HG03575 (cell line): ENCODE measurements at regions not wholly inside any gene's neighbourhood (a gene's known extent, or its start where the extent isn't known, plus 50 kb on each side); places are given as distances from the start of the nearest gene placed in this dataset.
"Not testable (repeated sequence)": the region's sequence is repeated elsewhere in the genome, so short reads cannot be mapped to it uniquely, and the experiment has no call there.

Experiments used
- ATAC-seq: cut with Tn5 transposase; IDR thresholded peaks from one replicate; pipeline ENCODE4 v1.9.1; 2021; ENCODE audit not compliant: unreplicated experiment, insufficient number of reproducible peaks, low FRiP score; ENCODE audit errors: extremely low read depth

DNA sequence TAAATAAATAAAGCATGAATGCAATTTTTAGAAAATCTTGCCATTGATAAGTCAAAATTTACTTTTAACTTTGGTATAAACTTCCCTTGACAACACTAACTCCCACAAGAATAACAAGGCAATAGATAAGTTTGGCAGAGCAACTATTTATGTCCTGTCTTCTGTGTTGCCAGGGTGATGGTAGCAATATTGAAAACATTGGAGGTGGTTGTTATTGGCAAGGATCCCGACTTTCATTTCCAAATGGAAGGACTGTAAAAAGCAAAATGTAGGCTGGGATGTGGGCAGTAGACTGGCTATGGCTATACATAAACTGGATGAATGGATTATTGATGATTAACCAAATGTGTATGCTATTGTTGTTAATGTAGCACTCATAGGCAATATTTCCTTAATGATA is 134.9 kb upstream of the CACNA2D1 start:
- ATAC-seq = no peak

DNA sequence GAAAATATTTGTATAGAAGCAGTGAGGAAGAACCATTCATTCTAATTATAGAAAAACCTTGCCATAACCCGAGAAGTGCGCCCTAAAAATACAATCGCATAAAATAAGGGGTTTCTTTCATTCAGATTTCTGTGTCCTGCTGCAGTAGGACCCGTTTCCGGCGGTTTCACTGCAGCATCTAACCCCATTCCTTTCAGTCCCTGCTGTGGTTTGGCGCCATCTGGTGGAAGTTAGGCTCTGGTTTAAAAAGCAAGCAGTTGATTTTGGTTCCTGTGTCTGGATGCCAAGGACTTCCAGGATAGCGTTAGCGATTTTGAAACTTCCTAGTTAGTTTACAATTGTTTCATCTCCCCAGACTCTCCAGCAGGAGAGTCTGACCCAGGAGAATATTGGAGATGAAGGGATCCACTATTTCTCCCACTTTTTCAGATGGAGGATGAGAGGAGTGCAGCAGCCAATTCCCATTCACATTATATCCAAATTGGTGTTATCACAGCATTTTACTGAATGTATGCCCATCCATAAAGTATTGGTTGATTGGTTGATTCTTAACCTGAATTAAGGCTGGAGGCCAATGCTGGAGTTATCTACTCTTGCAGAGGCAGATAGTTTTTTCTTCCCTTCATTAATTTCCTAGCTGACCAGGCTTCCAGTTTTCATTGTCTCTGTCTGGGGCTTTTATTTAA is 128.8 kb upstream of the CACNA2D1 start:
- ATAC-seq = peak; percentile 78

DNA sequence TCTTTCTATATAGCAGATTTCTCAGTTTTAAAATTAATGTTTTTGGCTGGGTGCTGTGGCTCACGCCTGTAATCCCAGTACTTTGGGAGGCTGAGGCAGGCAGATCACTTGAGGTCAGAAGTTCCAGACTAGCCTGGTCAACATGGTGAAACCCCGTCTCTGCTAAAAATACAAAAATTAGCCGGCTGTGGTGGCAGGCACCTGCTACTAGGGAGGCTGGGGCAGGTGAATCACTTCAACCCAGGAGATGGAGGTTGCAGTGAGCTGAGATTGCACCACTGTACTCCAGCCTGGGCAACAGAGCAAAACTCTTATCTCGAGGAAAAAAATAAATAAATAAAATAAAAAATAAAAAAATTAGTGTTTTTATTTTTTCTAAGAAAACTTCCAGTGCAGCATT is 127.5 kb upstream of the CACNA2D1 start:
- ATAC-seq = not testable (repeated sequence)

DNA sequence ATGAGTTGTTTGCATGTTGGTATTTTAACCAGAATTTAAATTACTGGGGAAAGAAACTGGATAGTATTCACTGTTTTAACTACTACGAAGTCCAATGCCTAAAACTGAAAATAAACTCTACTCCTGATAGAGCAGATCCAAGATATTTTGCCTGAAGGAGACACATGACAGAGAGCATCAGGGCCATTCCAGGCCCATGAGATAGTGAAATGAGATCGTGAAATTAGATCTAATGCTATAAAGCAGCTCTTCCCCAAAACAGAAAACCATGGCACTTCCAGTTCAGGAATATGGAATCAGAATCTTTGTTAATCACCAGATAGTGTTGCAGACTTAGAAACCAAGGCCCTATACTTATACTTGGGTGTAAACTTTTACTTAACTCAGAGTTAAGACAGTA is 124.3 kb upstream of the CACNA2D1 start:
- no peak for ATAC-seq

DNA sequence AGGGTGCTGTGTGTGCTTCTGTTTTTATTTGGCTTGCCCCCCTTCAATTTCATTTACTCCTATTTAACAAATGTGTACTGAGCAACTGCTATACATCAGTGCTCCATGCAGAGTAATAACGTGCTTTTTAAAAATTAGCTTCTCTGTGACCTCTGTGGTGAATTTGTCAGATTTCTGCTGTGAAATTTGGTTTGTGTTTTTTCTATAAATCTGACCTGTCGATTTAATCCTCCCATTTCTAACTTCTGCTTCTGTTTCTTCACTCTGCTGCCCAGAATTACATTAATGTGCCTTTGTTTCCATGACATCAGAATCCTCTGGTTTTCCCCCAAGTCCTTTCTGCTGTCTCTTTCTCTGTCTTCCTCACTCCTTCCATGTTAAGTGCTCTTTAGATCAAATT is 123.8 kb upstream of the CACNA2D1 start:
- ATAC-seq = no peak

DNA sequence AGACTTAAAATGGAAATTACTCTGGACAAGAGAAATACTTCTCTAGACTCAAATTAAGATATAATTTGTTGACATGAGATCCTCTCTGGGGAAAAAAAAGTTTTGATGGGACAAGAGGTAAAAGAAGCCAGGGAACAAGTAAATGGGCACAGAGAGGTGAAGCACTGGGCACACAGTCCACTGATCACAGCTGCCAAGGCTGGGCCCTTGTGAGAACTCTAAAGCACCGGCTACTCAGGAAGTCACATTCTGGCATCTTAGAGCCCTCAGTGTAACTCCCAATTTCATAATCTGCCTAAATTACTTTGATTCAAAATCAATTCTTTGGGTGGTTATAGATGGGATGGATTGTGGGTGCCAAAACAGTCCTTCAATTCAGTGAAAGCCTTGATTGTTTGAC is 123.2 kb upstream of the CACNA2D1 start:
- ATAC-seq = no peak

DNA sequence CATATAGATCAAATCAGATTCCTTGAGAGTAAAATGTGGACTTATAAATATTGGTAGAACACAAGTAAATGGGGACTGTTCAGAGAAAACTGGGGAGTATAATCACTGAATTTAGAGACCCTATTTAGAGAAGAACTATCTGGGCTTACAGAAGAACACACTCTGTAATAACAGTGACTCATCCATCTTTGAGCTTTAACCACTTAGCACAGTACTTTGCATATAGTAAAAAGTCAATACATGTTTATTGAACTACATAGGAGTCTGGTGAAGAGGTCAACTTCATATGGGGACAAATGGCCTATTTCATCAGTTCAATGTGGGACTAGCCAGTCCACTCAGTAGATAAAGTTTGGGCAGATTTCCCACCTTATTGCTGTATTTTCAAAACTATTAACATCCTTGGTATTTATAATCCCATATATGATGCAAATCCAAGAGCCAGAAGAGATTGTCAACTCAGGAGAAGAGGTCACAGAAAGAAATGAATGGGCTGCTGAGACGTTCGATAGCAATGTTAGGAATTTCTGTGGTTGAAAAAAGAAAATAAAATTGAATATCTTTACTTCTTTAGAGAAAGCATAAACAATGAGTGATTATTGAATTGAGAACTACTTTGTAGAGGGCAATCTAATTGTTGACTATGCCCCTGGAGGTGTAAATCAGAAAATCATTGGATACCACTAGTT is 119.3 kb upstream of the CACNA2D1 start:
- ATAC-seq = no peak

DNA sequence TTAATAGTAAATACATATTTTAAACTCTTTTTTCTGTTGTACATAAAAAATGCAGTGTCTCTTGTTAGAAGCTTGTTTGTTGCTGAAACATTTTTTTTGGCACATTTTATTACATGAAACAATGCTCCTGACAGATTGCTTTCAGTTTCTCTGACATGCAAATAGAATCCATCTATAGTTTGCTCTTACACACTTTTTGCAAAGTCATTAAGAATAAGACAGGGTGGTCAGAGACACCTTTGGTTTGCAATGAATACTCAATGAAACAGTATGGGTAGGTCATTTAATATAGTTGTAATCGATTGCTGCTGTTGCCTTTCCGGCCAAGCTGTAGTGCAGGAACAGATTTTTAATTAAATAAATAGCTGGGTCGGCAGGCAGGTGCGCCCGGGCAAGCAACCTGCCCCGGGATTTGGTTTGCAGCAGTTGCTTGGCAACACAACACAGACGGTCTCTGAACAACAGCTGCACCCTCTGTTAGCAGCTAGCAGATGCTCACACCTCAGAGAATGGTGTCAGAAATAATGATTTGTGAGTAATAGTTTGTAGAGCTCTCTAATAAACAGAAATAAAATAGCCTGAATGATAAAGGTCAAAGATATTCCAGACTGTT is 115.7 kb upstream of the CACNA2D1 start:
- peak; percentile 49 for ATAC-seq

DNA sequence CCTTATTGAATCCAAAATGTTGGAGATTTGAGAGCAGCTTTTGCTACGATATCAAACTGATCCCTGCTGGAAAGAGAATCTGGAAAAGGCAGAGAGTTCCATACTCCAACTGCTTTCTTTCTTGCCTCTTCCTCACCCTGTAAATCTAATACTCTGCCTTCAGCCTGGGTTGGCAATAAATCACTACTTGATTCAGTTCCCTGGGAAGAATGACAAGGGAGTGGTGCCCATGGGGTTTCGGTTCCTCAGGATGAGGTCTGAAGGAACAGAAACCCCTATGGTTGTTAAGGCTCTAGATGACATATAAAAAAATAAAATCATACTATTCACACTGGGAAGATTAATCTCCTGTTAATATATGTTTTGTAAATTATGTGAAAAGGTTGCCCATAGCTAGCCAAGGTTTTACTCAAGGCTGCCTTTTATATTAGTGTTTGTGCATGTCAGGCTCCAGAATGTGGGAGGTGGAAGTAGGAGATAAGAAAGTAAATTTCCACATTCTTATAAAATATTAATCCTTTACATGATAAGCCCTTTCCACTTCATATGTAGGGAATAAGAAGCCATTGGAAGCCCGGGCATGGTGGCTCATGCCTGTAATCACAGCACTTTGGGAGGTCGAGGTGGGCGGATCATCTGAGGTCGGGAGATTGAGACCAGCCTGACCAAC is 106.2 kb upstream of the CACNA2D1 start:
- ATAC-seq = no peak

DNA sequence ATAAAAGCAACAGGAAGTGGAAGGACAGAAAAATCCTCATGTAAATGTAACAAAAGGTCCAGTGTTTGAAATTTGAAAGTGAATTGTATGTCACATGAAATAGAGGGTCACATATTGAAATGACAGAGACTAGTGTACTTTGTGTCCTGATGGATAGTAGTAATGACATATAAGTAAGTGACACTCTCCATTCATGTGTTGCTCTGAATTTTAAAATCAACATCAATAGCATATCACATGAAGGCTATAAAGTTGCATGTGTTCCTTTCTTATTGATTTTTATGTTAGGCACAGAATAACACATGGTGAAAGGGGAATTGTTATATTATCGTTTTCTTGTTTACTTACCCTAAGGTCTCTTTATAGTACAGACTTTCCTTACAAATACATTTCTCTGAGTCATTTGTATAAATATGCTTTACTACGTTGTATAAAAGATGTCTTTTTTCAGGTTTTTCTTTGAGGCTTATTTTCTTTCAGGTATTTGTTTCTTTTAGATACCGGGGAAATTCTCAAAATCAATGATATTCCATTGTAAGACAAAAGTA is 104.6 kb upstream of the CACNA2D1 start:
- ATAC-seq = no peak

DNA sequence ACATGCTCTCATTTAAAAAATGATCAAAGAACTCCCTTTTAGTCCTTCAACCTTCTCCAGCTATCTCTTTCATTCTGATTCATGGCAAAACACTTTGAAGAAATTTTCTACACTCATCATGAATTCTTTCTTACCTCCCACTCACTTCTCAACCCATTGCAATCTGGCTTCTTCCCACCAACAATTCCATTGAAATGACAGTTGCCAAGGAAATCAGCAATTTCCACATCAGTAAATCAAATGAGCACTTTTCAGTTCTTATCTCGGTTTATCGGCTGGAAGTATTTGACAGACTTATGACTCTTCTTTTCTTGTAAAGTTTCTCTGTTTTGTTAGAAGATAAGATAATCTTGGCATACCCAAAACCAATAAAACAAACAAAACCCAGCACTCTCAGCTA is 99.1 kb upstream of the CACNA2D1 start:
- ATAC-seq = no peak

DNA sequence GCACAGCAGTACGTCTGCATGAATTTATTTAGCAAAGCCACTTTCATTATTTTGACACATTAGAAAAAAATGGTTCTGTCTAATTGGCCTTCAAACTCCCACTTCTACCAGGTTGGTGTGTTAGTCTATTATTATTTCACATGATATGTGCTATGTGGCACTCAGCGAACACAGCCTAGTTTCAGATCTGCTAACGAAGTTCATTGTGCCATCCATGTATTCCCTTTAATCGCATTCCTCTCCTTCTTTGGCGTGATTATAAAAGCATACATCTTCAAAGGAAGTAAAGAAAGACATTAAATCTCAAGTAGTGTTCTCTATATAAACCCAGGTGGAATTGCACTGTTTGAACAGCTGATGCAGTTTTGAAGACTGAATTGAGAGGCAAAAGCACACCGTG is 96.4 kb upstream of the CACNA2D1 start:
- ATAC-seq = no peak

DNA sequence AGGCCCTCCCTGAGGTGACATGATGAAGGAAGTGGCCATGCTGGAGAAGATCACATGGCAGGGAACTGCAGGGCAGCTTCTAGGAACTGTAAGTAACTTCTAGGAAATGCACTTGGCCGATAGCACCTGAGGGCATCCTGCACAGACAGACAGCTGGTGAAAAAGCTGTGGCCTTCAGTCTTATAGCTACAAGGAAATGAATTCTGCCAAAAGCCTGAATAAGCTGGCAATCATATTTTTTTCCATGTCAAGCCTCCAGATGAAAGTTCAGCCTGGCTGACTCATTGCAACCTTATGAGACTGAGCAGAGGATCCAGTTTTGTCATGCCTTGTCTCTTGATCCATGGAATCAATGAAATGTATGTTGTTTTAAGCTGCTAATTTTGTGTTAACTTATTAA is 91.1 kb upstream of the CACNA2D1 start:
- no peak for ATAC-seq

DNA sequence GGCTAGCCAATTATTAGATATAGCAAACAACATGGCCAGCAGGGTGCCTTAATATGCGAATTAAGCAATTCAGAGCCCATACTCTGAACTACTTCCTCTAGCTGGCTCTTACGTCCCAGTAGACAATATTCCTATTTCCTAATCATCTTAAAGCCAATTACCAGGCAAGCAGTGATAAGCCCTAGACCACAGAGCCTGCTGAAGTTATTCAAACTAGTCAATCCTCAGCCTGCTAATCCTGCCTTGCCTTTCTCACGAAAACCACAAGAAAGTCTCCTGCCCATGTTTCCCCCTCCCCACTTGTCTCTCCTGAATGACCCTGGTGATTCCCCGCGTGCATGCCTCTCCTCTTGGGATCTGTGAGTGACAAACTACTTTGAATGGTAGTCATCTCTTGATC is 86.8 kb upstream of the CACNA2D1 start:
- no peak for ATAC-seq

DNA sequence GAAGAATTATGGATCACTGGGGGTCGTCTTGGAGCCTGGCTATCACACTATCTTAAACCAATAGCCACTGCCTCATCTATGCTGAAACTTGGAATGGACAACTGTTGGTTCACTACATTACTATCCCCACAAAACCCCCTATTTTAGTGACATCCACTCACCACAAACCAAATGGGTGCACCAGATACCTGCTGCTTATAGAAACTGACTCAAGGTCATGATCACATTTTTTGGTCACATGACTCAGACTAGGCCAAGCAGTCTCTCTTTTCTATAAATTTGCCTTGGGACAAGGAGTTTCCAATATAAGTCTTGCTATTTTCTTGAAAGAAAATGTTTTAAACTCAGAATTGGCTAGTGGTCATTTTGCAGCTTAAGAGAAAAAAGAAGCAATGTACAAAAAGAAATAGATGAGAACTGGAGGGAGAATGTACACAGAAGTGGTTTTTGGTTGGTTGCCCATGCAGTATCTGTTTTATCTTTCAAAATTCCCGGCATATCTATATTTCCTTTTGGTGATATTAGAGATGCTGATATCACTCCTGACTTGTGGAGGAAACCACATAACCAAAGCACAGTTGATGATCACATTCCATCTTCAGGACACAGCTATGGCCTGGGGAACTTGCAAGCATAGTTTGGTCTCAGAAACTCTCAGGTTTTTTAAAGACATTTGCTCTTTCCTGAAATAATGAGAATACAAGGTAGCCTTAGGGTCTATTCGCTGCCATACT is 85.2 kb upstream of the CACNA2D1 start:
- no peak for ATAC-seq

DNA sequence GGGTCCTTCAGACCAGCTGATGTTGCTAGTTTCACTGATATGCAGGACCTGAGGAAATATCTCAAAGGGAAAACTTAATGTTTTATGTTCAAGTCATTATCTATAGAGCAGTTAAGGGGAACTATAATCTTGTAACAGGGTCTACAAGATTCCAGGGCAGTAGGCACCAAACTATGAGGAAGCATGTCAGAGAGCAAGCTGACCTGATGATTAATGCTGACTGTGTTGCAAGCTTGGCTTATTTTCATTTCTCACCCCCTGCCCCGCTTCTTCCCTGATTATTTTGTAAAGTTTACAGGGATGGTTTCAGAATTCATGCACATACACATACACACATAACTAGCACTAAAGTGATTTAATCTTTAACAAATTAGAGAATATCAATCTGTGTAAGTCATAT is 84.3 kb upstream of the CACNA2D1 start:
- no peak for ATAC-seq

DNA sequence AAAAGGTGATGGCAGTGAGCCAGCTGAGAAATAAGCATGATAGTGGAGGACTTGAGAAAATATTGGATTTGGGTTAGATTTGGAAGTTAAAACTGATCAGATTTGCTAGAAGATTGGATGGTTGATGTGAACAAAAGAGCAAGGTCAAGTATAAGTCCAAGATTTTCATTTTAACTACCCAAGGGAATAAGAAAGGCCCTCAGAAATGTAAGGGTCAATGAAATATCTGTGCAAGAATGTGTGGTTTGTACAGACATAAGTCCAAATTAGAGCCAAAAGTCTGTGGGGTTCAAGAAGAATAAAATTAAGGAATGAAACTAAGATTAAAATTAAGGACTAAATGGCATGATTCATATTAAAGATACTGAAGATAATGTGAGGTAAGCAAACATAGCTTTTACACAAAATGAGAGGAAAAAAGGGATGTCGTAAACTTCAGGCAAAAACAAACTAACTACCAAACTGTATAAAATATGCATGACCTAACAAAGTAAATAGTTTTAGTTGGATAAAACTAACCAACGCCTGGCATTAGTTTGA is 78.4 kb upstream of the CACNA2D1 start:
- no peak for ATAC-seq

DNA sequence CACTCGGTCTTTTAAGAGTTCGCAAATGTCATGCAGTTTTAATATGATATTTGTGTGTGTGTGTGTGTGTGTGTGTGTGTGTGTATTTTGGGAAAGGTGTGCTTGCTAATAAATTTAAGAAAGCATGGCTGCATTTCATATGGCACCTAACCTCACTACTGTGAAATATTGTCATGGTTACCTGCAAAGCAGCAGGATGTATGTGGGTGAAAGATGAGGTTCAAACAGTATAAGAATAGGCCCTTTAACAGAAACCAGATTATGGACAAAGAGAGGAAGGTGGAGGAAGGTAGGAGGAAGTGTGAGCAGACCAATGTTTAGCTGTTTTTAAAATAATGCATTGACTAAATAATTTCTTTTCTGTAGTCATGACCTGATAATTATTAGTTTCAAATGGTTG is 73.5 kb upstream of the CACNA2D1 start:
- ATAC-seq = no peak

DNA sequence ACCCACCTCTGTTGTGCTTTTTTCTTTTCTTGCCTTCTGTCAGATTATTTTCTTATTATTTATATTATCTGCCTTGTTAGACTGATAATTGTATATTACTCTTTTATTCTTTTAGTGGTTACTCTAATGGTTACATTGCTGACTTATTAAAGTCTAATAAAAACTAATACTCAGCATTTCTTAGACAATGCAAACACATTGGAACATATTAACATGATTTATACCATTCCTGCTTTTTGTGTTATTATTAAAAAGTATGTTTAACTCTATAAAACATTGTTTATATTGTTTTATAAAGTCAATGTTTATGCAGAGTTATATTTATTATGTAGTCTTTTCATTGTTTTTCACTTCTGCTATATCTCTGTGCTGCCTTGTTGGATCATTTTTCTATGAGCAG is 68.0 kb upstream of the CACNA2D1 start:
- ATAC-seq = no peak
